ENCODE measurements at regions not wholly inside any gene's neighbourhood (a gene's known extent, or its start where the extent isn't known, plus 50 kb on each side); places are given as distances from the start of the nearest gene placed in this dataset.
"Not testable (repeated sequence)": the region's sequence is repeated elsewhere in the genome, so short reads cannot be mapped to it uniquely, and the experiment has no call there.

DNA sequence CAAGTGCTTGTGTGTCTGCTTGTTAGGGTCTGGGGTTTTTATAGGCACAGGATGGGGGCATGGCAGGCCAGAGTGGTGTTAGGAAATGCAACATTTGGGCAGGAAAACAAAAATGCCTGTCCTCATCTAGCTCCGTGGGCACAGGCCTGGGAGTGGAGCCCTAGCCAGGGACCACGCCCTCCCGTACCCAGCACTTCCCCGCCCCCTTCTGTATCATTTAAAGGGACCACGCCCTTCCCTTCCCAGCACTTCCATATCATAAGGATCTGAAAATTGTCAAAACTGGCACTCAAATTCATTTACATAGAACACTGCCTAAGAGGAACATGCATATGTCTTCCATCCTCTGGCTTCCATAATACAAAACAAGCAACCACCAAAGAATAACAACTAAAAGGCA lies 185.8 kb downstream of the B3GLCT start:
- TF ChIP-seq, protein P1, sequence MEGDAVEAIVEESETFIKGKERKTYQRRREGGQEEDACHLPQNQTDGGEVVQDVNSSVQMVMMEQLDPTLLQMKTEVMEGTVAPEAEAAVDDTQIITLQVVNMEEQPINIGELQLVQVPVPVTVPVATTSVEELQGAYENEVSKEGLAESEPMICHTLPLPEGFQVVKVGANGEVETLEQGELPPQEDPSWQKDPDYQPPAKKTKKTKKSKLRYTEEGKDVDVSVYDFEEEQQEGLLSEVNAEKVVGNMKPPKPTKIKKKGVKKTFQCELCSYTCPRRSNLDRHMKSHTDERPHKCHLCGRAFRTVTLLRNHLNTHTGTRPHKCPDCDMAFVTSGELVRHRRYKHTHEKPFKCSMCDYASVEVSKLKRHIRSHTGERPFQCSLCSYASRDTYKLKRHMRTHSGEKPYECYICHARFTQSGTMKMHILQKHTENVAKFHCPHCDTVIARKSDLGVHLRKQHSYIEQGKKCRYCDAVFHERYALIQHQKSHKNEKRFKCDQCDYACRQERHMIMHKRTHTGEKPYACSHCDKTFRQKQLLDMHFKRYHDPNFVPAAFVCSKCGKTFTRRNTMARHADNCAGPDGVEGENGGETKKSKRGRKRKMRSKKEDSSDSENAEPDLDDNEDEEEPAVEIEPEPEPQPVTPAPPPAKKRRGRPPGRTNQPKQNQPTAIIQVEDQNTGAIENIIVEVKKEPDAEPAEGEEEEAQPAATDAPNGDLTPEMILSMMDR (IDR thresholded peaks at IDR 0.05; ENCODE audit: low read depth, low read length) = no peak
- no peak for TF ChIP-seq POLR2A (IDR thresholded peaks at IDR 0.05; ENCODE audit: extremely low read depth, insufficient read length)
- no peak for TF ChIP-seq MYC (IDR thresholded peaks at IDR 0.05; ENCODE audit: low read depth, low read length)
- TF ChIP-seq, protein P2, sequence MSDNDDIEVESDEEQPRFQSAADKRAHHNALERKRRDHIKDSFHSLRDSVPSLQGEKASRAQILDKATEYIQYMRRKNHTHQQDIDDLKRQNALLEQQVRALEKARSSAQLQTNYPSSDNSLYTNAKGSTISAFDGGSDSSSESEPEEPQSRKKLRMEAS (IDR thresholded peaks at IDR 0.05; ENCODE audit: low read depth, low read length) = no peak
- DNase-seq (ENCODE audit: low read depth) = no peak
- H3K4me3 ChIP-seq (ENCODE audit: low read depth, low read length) = no peak overlapping the region

DNA sequence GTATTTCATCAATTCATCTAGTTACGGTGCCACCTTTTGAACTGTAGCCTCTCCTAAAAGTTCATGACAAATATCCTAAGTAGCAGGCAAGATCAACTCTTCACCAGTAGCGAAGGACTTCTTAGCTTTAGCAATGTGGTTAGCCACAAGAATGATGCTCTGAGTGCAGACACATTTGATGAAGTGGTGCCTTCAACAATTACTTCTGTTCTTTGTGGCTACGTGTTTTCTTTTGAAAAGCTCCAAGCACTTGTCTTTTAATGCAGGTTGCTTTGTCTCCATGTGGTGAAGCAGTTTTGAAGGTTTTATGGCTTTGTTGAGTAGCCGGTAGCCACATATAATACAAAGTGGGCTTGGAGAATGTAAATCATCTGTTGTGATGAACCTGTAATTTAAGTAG lies 194.7 kb downstream of the B3GLCT start:
- TF ChIP-seq MYC (IDR thresholded peaks at IDR 0.05; ENCODE audit: low read depth, low read length) (no peak), POLR2A (IDR thresholded peaks at IDR 0.05; ENCODE audit: extremely low read depth, insufficient read length) (no peak)
- TF ChIP-seq, protein P2 (IDR thresholded peaks at IDR 0.05; ENCODE audit: low read depth, low read length) = no peak
- TF ChIP-seq, protein P1 (IDR thresholded peaks at IDR 0.05; ENCODE audit: low read depth, low read length) = no peak
- DNase-seq (ENCODE audit: low read depth) = no peak
- H3K4me3 ChIP-seq (ENCODE audit: low read depth, low read length) = no peak overlapping the region

DNA sequence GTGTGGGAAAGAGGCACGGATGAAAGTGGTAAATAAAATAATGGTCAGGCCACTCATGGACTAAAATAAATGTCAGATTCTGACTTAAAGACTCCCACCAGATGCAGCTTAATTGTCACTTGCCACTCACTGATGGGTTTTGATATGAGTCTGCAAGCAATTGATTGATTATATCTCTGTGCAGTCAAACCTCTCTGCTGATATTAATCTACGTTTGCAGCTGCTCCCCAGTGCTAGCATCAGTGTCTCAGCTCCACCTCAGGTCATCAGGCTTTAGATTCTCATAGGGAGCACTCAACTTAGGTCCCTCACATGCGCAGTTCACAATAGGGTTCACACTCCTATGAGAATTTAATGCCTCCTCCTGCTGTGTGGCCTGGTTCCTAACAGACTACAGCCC lies 195.3 kb downstream of the B3GLCT start:
- TF ChIP-seq POLR2A (IDR thresholded peaks at IDR 0.05; ENCODE audit: extremely low read depth, insufficient read length) = no peak
- no peak overlapping the region for H3K4me3 ChIP-seq (ENCODE audit: low read depth, low read length)
- DNase-seq (ENCODE audit: low read depth) = no peak

DNA sequence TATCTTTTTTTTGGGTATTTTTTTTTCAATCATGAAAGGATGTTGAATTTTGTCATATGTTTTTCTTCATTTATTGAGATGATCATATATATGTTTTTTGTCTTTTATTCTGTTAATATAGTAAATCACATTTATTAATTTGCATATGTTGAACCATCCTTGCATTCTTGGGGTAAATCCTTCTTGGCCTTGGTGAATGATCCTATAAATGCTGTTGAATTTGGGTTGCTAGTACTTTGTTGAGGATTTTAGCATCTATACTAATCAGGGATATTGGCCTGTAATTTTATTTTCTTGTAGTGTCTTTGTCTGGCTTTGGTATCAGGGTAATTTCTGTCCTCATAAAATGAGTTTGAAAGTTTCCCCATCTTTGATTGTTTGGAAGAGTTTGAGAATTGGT lies 199.9 kb downstream of the B3GLCT start:
- DNase-seq (ENCODE audit: low read depth) = no peak
- no peak overlapping the region for H3K4me3 ChIP-seq (ENCODE audit: low read depth, low read length)
- TF ChIP-seq, protein P2 (IDR thresholded peaks at IDR 0.05; ENCODE audit: low read depth, low read length) = no peak
- TF ChIP-seq, protein P1 (IDR thresholded peaks at IDR 0.05; ENCODE audit: low read depth, low read length) = no peak
- no peak for TF ChIP-seq MYC (IDR thresholded peaks at IDR 0.05; ENCODE audit: low read depth, low read length)
- no peak for TF ChIP-seq POLR2A (IDR thresholded peaks at IDR 0.05; ENCODE audit: extremely low read depth, insufficient read length)

DNA sequence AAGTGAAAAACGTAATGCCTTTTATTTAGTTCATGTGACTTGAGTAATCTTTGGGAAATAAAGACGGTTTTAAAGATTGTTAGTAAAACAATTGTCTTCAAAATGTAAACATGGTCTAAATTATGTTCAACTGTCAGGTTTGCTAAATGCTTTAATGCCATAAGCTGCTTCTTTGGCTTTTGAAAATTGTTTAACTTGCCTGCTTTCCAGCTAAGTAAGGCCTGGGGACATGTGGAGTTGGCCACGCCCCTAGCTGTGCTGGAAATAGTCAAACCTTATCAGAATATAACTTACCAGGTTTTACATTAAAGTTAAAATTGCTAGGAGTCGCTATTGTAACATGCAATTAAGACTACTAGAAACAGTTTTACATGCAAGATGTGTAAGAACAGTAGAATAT lies 203.9 kb downstream of the B3GLCT start:
- not testable (repeated sequence) for H3K4me3 ChIP-seq (ENCODE audit: low read depth, low read length); DNase-seq (ENCODE audit: low read depth)

DNA sequence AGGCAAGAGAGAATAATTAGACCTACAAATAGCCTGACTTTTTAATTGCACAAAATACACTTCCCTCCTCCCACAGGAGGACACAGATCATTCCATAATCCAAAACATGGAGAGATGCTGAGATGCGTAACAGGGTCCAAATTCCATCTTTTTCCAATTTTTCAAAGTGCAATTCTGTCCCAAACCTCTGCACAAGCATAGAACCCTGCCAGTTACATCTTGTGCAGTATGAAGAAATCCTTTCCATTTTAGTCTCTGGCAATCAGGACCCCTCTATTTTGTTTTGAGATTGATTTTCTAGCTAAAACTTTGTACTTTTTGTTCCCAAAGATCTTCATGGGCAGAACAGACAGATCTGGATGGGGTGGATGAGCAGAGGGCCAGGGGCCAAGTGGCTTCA lies 209.2 kb downstream of the B3GLCT start:
- TF ChIP-seq, protein P1 (IDR thresholded peaks at IDR 0.05; ENCODE audit: low read depth, low read length) = no peak
- TF ChIP-seq, protein P2 (IDR thresholded peaks at IDR 0.05; ENCODE audit: low read depth, low read length) = no peak
- no peak for TF ChIP-seq MYC (IDR thresholded peaks at IDR 0.05; ENCODE audit: low read depth, low read length)
- TF ChIP-seq POLR2A (IDR thresholded peaks at IDR 0.05; ENCODE audit: extremely low read depth, insufficient read length) = no peak
- no peak overlapping the region for H3K4me3 ChIP-seq (ENCODE audit: low read depth, low read length)
- no peak for DNase-seq (ENCODE audit: low read depth)

DNA sequence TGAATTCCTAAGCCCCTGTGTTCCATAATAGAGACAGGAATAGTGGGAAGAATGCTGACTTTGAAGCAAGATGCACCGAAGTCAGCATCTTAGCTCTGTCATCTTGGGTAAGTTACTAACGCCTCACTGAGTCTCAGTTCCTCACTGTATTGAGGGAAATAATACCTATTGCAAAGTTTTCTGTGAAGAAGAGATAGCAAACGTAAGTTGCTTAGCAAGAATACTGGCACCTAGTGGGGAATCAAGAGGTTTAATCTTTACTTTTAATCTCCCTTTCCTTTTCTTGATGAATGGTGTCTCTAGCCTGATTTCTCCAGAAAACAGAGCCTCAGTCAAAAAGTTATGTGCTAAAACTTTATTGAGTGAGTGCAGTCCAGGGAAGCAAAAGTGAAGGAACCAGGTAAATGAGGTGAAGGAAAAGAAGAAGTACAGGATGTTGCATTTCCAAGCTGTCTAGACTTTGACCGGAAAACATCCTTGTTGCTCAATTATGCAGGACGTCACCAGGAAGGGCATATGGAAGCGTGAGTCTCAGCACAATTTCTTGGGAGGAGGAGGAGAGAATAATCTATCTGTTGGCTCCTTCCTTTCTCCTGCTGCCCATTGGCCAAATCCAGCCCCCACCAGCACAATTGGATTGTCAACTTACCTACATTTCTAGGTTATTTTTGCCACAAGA lies 210.0 kb downstream of the B3GLCT start:
- H3K4me3 ChIP-seq (ENCODE audit: low read depth, low read length) = no peak overlapping the region
- no peak for DNase-seq (ENCODE audit: low read depth)
- TF ChIP-seq, protein P1 (IDR thresholded peaks at IDR 0.05; ENCODE audit: low read depth, low read length) = no peak
- TF ChIP-seq, protein P2 (IDR thresholded peaks at IDR 0.05; ENCODE audit: low read depth, low read length) = no peak
- TF ChIP-seq MYC (IDR thresholded peaks at IDR 0.05; ENCODE audit: low read depth, low read length) (no peak), POLR2A (IDR thresholded peaks at IDR 0.05; ENCODE audit: extremely low read depth, insufficient read length) (no peak)

All from NB4 (cell line).